Neural cell (in vitro differentiated cells): ENCODE measurements at regions not wholly inside any gene's neighbourhood (a gene's known extent, or its start where the extent isn't known, plus 50 kb on each side); places are given as distances from the start of the nearest gene placed in this dataset.

Experiments
- H2AFZ ChIP-seq: fragments of 200-600, 300-800 bp; sonication (generic), shearing (Covaris generic); 2 replicates; pipeline ENCODE4 v1.6.0; 2014; ENCODE audit warnings: low read depth, mild to moderate bottlenecking, antibody characterized with exemption, low read length, moderate library complexity
- H3F3A ChIP-seq: fragments of 200-600 bp; shearing (Covaris generic); 2 replicates; pipeline ENCODE4 v1.6.1; 2016; ENCODE audit warnings: mild to moderate bottlenecking, moderate library complexity, mixed read lengths, antibody characterized with exemption, low read length; ENCODE audit not compliant: insufficient read depth, poor library complexity, severe bottlenecking
- H3K27ac ChIP-seq: fragments of 200-600, 300-800 bp; sonication (generic), shearing (Covaris generic); 2 replicates; pipeline ENCODE4 v1.5.1; 2014; ENCODE audit warnings: mild to moderate bottlenecking, low read length, moderate library complexity
- H3K27me3 ChIP-seq: fragments of 300-800, 200-600 bp; sonication (generic), shearing (Covaris generic); 2 replicates; pipeline ENCODE4 v1.6.0; 2014; ENCODE audit warnings: mild to moderate bottlenecking, low read depth, low read length, moderate library complexity; ENCODE audit not compliant: insufficient read depth
- H3K36me3 ChIP-seq: fragments of 300-800, 200-600 bp; sonication (generic), shearing (Covaris generic); 2 replicates; pipeline ENCODE4 v1.5.1; 2014; ENCODE audit warnings: mild to moderate bottlenecking, antibody characterized with exemption, low read length, moderate library complexity; ENCODE audit not compliant: insufficient read depth
- H3K4me2 ChIP-seq: fragments of 300-800, 200-600 bp; sonication (generic), shearing (Covaris generic); 2 replicates; pipeline ENCODE4 v1.6.0; 2014; ENCODE audit warnings: mild to moderate bottlenecking, low read length
- H3K4me3 ChIP-seq: fragments of 300-800, 200-600 bp; sonication (generic), shearing (Covaris generic); 2 replicates; pipeline ENCODE4 v1.5.1; 2014; ENCODE audit warnings: mild to moderate bottlenecking, low read length, moderate library complexity
- H3K79me2 ChIP-seq: fragments of 200-600 bp; shearing (Covaris generic); replicated peaks from 2 replicates; pipeline ENCODE4 v1.6.0; 2014; ENCODE audit warnings: mild to moderate bottlenecking, low read length, moderate library complexity; ENCODE audit not compliant: insufficient read depth
- H3K9ac ChIP-seq: fragments of 300-800, 200-600 bp; sonication (generic), shearing (Covaris generic); 2 replicates; pipeline ENCODE4 v1.6.1; 2016; ENCODE audit warnings: mild to moderate bottlenecking, low read length, mixed read lengths
- H3K9me2 ChIP-seq: fragments of 200-600 bp; shearing (Covaris generic); 2 replicates; pipeline ENCODE4 v1.6.1; 2016; ENCODE audit warnings: mild to moderate bottlenecking, low read length, mixed read lengths; ENCODE audit not compliant: insufficient read depth
- H3K9me3 ChIP-seq: fragments of 200-600, 300-800 bp; sonication (generic), shearing (Covaris generic); 2 replicates; pipeline ENCODE4 v1.6.1; 2016; ENCODE audit warnings: mild to moderate bottlenecking, mixed run types, low read length, moderate library complexity, mixed read lengths
- H4K20me1 ChIP-seq: fragments of 200-600 bp; shearing (Covaris generic); 2 replicates; pipeline ENCODE4 v1.6.1; 2016; ENCODE audit warnings: mild to moderate bottlenecking, mixed run types; ENCODE audit not compliant: insufficient read depth
- CTCF ChIP-seq: fragments of 450-650 bp; IDR thresholded peaks from 2 replicates; pipeline ENCODE4 v1.5.1; 2014; ENCODE audit warnings: antibody characterized with exemption, mild to moderate bottlenecking, moderate library complexity; ENCODE audit not compliant: poor library complexity, severe bottlenecking
- EP300 ChIP-seq: fragments of 450-650 bp; conservative IDR thresholded peaks from 2 replicates; pipeline ENCODE4 v1.6.1; 2014; ENCODE audit warnings: antibody characterized with exemption, mild to moderate bottlenecking, moderate library complexity; ENCODE audit not compliant: poor library complexity, severe bottlenecking
- EZH2 ChIP-seq: fragments of 200-600, 300-800 bp; shearing (Covaris generic), sonication (generic); IDR thresholded peaks from 2 replicates; pipeline ENCODE4 v1.6.1; 2014; ENCODE audit warnings: antibody characterized with exemption, low read length, borderline replicate concordance, mild to moderate bottlenecking; ENCODE audit not compliant: insufficient read depth, poor library complexity, severe bottlenecking
- MXI1 ChIP-seq: fragments of 450-650 bp; conservative IDR thresholded peaks from 2 replicates; pipeline ENCODE4 v1.6.1; 2014; ENCODE audit warnings: antibody characterized with exemption, mild to moderate bottlenecking; ENCODE audit not compliant: poor library complexity, severe bottlenecking
- POLR2AphosphoS5 ChIP-seq: IDR thresholded peaks from 2 replicates; pipeline ENCODE4 v1.6.1; 2012
- RAD21 ChIP-seq: fragments of 450-650 bp; conservative IDR thresholded peaks from 2 replicates; pipeline ENCODE4 v1.6.1; 2014; ENCODE audit warnings: antibody characterized with exemption, mild to moderate bottlenecking, moderate library complexity
- REST ChIP-seq: IDR thresholded peaks from 2 replicates; pipeline ENCODE4 v1.6.1; 2012; ENCODE audit warnings: borderline replicate concordance
- SMC3 ChIP-seq: fragments of 450-650 bp; conservative IDR thresholded peaks from 2 replicates; pipeline ENCODE4 v1.6.1; 2014; ENCODE audit warnings: antibody characterized with exemption, mild to moderate bottlenecking, moderate library complexity; ENCODE audit not compliant: poor library complexity
- TAF1 ChIP-seq: IDR thresholded peaks from 2 replicates; pipeline ENCODE4 v1.6.1; 2012; ENCODE audit warnings: low read depth

- H3F3A ChIP-seq, result no peaks in the 10 kb centered on the region
- H3K27ac ChIP-seq, result no peak overlapping the region
- H4K20me1 ChIP-seq, result no peaks in the 10 kb centered on the region
- no peaks in the 10 kb centered on the region for H3K9me3 ChIP-seq
- no peak overlapping the region for H2AFZ ChIP-seq
- H3K36me3 ChIP-seq, result no peaks in the 10 kb centered on the region
- TF ChIP-seq TAF1 (no peak), REST (no peak), POLR2AphosphoS5 (no peak), RAD21 (no peak), CTCF (no peak), SMC3 (no peak), MXI1 (no peak), EP300 (no peak), EZH2 (no peak)
- no peak overlapping the region for H3K4me3 ChIP-seq
- H3K9me2 ChIP-seq, result no peaks in the 10 kb centered on the region
- H3K9ac ChIP-seq, result no peak overlapping the region
- H3K27me3 ChIP-seq, result peaks cover 29% of the 10 kb centered on the region
- no peak overlapping the region for H3K4me2 ChIP-seq
- no peaks in the 10 kb centered on the region for H3K79me2 ChIP-seq
Observed at GRCh38 chr22:49674479-49675050, 153.1 kb downstream of the BRD1 start.

DNA sequence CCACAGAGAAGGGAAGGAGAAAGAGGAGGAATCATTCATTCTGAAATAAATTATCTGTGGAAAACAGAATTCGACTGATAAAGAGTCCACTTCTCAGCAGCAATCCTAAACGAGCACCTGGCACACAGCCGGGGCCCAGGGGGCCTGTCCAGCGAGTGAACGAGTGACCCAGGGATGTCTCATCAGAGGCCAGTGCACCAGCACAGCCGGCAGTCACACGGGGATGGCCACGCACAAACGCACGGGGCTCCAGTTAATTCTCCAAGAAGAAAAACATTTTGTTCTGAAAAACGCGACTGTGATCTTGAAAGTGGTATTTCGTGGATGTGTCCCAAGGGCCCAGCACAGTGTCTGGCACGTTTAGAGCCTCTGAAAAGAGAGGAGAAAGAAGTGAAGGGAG is 154.6 kb downstream of the BRD1 start:
- Histone ChIP-seq H3K27me3 (peaks cover 40% of the 10 kb centered on the region), H3K9ac (no peak overlapping the region), H3K9me3 (no peaks in the 10 kb centered on the region), H3K4me2 (no peak overlapping the region), H4K20me1 (no peaks in the 10 kb centered on the region), H3K27ac (no peak overlapping the region), H3K9me2 (no peaks in the 10 kb centered on the region), H3F3A (no peaks in the 10 kb centered on the region), H3K4me3 (no peak overlapping the region), H3K79me2 (no peaks in the 10 kb centered on the region), H2AFZ (no peak overlapping the region), H3K36me3 (no peaks in the 10 kb centered on the region)
- TF ChIP-seq TAF1 (no peak), POLR2AphosphoS5 (no peak), CTCF (no peak), SMC3 (no peak), EP300 (no peak)
